Left forelimb (tissue), 1 donor: ENCODE measurements at regions not wholly inside any gene's neighbourhood (a gene's known extent, or its start where the extent isn't known, plus 50 kb on each side); places are given as distances from the start of the nearest gene placed in this dataset.
A peak's percentile ranks its signal among the peaks of the same experiment; 100 is the strongest.
"Not testable (repeated sequence)": the region's sequence is repeated elsewhere in the genome, so short reads cannot be mapped to it uniquely, and the experiment has no call there.

Experiments used
- DNase-seq: peaks from one replicate; pipeline ENCODE4 v3.0.0-alpha.2; 2018; ENCODE audit warnings: low spot score

DNA sequence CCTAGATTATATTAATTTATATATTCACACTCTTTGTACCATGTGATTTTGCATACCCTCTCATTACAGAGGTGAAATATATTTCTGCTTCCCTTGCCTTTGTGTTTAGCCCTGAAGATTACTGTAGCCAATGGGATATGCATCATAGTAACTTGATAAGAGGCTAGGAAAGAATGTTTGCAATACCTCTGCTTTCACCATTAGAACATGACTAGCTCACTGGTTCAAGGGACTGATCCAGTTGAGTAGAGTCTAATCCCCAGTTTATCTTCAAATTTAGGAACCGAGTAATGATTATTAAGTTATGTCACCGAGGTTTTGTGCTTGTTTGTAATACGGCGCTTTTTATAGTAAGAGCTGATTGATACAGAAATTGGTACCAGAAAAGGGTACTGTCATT, 552.6 kb upstream of the GJE1 start:
- no peak for DNase-seq

DNA sequence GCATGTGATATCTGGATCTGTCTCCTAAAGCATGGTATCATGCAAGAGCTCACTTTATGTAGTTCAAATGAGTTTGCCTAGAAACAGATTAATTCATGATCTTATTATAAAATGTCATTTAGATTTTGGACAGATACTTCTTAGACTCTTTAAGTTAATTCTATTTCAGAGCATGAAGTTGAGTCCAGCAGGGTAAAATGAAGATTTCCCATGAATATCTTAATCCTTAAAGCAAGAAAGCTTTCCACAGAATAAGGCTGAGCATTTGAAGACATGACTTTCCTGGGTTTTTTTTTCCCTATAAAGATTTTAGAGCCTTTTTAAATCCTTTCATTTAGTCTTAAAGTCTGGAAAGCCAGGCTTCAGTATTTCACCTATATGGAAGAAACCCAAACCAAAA, 556.0 kb upstream of the GJE1 start:
- no peak for DNase-seq

DNA sequence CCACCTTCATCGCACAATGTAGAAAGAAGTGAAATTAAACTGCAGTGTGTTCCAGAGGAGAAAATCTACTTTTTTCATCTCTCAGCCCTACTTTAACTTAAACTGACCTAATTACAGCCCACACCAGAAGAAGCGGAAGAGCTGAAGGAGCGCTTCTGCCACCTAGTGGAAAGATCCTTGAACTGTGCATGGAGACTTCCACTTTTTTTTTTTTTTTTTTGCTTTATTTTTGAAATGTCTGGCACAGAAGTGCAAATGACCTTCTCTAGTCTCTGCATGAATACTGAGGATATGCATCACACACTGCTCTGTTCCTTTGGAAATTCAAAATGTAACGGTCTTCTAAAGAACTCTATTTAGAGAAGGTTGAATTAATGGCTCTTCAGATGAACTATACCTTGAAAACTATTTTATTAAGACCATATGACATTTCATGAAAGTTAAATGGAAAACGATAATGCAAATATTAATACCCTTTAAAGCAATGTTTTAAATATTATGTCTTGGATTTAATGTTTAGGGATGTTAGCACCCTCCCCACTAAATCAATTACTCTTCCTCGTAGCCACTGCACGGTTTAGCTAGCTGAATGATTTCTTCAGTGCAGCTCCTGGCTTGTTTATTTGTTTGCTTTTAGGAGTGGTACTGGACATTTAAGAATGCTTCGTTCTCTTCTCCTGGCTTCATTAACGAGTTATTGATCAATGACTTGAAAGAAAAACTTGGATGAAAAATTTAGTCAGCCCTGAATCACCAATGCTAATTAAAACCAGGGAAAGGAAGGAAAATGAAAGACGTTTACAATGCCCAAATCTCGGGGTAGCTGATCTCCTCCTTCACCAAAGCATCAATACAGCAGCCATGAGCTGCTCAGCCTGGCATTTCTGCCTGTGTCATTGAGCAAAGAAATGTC, 569.6 kb upstream of the GJE1 start:
- DNase-seq: peak; percentile 74

DNA sequence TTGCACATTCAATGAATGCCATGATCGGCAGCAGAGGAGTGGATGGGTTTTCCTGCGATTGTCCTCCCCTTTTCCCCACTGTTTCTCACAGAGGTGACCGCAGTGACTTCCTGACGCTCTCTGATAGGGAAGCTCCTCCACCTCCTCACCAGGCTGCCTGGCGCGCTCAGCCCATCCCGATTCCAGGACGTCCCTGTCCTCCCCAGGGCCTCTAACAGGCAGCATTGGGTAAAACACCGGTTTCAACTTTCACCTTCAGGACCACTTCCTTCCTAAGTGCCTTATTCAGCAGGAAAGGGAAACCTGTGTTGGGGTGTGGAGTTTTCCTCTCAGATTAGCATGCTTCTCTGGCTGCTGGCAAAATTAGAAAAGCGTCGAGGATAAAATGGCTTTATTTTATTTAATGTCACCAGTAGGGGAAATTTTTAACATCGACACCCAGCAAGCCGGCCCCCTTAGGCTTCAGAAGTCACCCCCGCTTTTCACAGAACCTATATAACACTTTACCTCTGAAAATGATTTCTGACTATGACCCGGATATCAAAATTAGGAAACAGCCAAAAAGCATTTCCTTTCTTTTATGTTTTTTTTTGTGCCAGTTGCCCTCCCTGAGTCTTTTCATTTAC, 570.4 kb upstream of the GJE1 start:
- DNase-seq: no peak

DNA sequence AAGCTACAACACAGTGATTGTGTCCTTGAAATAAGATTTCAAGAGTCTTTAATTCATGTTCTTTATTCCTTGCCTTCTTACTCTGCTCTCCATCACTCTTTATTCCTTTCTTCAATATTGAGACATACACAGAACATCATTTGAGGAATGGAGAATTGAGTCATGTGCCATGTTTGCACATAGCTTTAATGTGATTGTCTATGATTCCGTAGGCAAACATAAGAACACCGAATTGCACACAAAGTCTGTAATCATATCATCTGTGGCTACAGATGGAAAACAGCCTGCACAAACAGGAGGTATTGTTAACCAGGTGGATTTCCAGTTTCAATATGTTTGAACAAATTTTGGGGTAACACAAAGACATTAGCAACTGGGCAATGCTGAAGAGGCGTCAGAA, 571.6 kb upstream of the GJE1 start:
- DNase-seq: no peak

DNA sequence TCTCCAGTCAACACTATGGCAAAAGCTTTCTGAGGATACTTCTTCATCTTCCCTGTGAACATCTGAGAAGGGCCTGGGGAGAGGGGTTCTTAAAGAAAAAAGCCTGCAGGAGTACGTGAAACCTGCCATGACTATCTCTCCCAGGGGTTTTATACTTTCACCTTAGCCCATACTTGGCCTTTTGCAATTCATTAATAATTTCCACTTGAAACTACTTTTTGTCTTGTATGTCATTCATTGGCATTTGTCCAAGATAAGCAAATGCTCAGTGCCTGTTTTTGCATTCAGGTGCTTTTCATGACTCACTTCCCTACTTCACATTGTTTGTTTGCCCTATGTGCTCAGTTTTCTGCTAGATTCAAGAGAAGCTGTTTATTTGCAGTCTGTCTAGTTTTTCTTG, 580.3 kb upstream of the GJE1 start:
- DNase-seq: no peak

DNA sequence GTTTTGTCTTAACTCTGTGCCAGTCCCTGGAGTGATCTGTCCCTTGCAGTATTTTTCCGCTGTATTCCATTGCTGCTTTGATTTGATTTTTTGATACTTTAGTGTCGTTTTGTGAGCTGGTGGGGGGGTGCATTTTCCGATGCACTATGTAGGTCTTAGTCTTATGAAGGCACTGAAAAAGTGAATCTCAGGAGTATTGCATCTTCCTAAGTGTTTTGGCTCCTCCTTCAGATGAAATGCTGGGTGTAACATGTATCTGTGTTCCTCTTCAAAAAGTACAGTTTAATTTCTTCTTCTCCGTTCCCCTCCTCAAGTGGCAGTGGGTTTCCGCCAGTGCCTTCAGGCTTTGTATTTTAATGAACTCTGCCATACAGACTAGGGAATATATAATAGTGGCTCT, 580.7 kb upstream of the GJE1 start:
- DNase-seq: no peak

DNA sequence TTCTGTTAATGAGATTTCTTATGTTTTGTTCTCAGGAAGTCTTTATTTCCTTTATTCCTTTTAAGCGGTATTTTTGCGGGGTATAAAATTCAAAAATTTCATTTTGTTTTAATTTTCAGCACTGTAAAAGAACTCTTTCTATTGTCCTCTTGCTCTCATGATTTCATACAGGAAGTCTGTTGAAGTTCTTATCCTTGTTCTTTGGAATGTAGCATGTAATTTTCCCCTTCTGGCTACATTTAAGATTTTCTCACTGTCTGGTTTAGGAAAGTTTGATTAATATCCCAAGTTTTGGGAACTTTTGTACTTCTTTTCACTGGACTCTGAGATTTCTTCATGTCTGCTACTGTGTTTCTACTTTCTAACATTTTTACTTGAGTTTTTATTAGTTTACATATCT, 581.4 kb upstream of the GJE1 start:
- no peak for DNase-seq

DNA sequence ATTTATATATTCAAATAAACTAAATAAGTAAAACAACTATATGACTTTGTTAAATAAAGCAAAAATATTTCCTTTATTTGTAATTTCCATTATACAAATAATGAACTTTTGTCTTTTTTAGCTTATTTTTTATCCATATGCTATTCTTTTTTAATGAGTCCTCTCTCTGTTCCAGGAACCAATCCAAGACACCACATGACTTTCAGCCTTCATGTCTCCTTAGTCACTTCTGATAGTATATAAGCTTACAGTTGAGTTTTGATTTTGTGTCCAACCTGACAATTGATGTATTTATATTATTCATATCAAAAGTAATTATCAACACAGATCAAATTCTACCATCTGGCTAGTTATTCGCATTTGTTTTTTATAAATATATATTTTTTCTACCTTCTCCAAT, 582.3 kb upstream of the GJE1 start:
- no peak for DNase-seq

DNA sequence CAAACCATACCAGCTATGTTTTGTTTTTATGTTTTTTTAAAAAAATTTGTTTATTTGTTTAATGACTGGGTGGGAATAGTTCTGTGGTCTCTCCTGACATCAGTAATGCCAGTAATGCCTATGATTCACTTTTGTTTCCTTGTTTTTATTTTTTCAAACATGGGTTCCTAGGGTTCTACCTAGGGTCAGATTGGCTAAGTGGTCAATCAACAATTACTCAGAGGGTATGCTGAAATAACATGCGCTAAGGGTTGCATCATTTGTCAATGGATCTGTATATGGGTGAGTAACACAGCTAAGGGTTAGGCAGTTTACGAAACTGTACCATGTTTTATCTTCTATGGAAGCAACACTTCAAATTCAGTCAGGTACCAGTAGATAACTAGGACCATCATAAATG, 583.8 kb upstream of the GJE1 start:
- no peak for DNase-seq

DNA sequence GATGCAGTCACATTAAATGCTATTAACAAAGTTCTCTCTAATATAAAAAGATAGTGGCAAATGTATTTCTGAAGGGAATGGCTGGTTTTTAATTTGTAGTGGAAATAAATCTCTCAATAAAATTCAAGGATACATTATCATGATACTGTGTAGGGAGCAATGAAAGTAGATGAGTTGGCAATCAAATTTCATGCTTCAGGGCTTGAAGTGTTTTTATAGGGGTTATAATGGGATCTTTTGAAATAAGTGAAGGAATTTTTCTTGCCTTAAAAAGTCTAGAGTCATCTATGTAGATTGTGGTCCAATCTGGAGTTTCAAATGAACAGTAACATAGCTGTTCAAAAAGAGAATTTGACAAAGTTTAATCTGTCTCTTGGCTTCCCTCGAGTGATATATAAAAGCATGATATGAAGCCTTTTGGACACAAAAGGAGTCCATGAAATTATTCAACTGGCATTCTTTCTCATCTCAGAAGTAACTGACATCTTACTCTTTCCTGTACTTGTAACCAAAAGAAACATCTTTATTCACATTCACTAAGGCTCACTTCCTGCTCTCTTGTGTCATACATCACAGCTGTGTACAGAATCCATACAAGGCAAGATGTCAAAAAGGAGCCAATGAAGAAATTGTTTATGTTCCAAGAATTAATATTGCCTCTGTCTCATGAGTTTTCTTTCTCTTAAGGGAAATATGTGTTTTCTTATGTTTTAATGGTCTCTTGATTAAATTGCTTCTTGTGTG, 591.0 kb upstream of the GJE1 start:
- no peak for DNase-seq

DNA sequence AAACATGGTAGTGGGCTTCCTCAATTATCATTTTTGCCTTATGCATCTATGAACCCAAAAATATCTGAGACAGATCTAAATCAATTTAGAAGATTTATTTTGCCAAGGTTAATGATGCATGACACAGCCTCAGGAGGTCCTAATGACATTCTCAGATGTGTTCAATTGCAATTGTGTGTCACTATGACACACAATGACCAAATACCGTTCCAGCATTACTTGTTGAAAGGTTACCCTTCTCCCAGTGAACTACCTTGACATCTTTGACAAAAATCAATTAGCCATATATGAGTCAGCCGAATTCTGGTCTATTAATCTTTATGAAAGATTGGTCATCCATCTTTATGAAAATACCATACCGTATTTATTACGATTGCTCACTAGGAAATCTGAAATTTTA, 592.5 kb upstream of the GJE1 start:
- DNase-seq: no peak

DNA sequence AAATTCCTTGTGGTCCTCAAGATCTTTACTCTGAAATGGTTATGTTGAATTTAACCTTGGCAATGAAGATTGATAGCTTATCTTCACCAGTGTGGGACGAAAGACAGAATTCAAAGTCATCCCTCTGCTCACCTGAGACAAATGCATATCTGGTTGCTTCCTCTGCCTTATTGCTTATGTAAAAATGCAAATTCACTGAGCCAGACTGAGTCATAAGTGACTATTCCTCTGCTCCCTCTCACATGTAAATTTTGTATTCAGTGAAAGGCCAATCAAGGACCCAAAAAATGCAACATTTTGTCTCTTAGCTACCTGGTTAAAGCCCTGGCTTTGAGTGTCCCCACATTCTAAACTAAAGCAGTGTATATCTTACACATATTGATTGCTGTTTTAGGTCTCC, 593.1 kb upstream of the GJE1 start:
- no peak for DNase-seq

DNA sequence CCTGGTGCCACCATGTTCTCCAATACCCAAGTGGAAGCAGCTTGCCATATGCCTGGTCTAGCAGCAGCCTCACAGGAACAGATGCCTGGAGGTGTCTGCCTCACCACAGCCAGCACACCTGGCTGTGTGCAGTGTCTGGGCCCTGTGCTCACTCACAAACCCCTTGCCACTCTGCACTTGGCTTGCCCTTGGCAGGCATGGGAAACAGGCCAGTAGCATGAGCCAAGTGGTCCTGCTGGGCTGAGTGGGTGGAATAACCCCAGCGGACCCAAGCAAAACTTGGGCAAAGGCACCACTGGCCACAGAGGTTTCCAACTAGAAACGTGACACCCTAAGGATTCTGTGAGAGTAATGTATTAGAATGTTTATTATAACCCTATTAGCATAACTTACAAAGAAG, 600.5 kb upstream of the GJE1 start:
- no peak for DNase-seq

DNA sequence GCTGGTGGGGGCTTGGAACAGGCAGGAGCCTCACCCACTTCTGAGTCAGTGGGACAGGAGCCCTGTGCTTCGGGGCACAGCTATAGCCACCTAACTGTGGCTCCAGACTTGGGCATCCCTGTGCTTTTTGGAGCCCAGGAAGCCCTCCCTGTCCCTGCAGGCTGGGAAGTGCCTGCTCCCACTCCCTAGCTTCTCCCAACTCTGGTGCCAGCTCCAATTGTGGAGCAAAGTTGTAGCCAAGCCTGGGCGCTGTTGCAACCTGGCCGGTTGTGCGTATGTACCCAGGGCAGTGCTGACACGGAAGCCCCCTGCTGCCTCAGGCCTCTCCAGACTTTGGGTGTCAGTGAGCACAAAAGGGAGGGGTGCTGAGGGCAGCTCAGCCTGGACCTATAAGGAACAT, 601.7 kb upstream of the GJE1 start:
- no peak for DNase-seq

DNA sequence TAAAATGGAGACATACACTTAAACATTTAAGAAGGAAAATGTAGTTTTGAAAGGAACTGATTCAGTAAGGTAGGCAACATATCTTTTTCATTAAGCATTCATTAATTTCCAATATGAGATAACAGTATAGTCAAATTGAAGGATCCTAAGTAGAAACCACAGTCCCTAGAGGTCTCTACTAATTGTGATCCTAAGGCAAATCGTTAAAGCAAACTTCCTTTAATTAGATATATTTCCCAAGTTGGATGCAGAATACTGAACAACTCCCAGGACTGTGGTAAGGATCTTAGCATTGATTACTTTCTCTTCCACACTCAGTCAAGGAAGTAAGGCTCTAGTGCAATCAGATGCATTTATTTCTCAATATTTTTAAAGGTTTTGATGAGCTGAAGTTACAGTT, 604.1 kb upstream of the GJE1 start:
- no peak for DNase-seq

DNA sequence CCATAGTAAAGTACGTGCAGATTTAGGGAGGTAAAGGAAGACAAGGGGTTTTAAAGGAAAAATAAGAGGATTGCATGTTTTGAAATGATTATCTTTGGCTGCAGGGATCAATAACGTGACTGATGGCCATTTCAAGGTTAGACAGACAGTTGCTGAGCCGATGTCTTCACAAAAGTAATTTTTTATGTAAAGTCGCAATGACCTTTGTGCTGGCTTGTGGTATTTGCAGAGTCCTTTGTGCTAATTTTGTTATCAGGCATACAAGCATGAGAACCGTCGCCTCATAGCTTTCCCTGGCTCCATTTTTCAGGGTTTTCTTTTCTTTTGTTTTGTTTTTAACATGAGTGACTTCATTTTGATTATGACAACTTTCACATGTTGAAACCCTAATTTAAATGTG, 605.7 kb upstream of the GJE1 start:
- DNase-seq: no peak

DNA sequence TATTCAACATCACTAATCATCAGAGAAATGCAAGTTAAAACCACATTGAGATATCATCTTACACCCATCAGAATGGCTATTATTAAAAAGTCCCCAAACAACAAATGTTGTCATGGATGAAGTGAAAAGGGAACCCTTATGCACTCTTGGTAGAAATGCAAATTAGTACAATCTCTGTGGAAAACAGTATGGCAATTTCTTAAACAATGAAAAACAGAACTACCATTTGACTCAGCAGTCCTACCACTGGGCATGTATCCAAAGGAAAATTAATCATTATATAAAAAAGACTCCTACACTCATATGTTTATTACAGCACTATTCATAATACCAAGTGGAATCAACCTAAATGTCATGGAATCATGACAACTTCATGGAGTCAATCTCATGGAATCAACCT, 611.3 kb upstream of the GJE1 start:
- DNase-seq: no peak

DNA sequence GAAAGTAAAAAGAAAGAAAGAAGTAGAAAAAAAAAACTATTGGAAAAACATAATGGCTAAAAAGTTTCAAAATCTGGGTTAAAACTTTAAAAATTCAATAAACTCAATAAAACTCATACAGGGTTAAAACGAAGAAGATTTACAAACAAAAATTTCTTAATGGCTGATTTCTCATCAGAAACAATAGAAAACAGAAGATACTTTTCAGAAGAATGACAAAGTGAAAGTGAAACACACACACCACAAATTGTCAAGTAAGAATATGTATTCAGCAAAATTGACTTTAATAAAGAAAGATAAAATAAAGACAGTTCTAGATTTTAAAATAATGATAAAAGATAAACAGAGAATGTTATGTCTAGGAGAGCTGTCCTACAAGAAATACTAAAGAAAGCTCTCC, 618.9 kb upstream of the GJE1 start:
- DNase-seq: no peak

DNA sequence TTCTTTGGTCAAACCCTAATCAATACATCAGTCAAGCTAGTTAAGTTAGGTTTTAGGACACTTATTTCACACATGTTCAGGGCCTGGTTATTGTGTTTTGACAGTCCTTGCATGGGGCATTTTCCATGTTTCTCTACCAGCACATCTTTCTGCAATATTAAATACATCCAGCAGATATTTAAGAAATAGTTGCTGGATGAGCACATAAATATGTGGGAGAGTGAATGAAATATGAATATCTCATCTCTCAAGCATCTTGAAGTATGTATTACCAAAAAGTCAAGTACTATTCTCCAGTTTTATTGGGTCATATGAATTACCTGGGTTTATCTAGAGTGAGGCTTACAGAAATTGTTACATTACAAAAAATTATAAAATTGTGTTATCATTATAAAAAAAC, 621.9 kb upstream of the GJE1 start:
- DNase-seq: no peak

DNA sequence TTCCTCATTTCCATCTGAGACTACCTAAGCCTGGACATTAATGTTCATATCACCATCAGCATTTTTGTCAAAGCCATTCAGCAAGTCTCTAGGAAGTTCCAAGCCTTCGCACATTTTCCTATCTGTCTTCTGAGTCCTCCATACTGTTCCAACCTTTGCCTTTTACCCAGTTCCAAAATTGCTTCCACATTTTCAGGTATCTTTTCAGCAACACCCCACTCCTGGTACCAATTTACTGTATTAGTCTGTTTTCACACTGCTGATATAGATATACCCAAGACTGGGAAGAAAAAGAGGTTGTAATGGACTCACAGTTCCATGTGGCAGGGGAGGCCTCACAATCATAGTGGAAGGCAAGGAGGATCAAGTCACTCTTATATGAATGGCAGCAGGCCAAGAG, 626.7 kb upstream of the GJE1 start:
- DNase-seq: not testable (repeated sequence)

DNA sequence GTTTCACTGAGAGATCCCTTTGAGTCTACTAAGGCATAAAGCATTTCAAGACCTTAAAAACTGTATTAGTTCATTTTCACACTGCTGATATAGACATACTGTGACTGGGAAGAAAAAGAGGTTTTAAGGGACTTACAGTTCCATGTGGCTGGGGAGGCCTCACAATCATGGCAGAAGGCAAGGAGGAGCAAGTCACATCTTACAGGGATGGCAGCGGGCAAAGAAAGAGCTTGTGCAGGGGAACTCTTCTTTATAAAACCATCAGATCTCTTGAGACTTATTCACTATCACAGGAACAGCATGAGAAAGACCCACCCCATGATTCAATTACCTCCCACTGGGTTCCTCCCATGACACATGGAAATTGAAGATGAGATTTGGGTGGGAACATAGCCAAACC, 628.4 kb upstream of the GJE1 start:
- DNase-seq: not testable (repeated sequence)

DNA sequence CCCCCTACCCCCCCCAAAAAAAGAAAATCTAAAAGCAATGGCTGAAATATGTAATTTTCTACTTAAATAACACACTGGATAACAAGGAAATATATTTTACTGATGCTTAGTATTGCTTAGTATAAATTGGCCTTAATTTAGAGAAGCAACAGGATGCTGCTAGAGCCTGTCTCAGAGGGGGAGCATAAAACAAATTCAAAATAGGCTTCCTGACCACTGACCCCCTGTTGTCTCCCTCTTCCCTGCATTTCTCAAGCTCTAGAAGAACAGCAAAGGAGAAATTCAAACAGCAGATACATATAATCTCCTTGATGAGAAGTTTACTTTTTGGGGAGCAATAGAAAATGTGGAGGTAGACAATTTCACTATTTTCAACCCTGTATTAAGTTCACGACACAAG, 631.1 kb upstream of the GJE1 start:
- DNase-seq: no peak
